ENCODE measurements at regions not wholly inside any gene's neighbourhood (a gene's known extent, or its start where the extent isn't known, plus 50 kb on each side); places are given as distances from the start of the nearest gene placed in this dataset.
"Not testable (repeated sequence)": the region's sequence is repeated elsewhere in the genome, so short reads cannot be mapped to it uniquely, and the experiment has no call there.

DNA sequence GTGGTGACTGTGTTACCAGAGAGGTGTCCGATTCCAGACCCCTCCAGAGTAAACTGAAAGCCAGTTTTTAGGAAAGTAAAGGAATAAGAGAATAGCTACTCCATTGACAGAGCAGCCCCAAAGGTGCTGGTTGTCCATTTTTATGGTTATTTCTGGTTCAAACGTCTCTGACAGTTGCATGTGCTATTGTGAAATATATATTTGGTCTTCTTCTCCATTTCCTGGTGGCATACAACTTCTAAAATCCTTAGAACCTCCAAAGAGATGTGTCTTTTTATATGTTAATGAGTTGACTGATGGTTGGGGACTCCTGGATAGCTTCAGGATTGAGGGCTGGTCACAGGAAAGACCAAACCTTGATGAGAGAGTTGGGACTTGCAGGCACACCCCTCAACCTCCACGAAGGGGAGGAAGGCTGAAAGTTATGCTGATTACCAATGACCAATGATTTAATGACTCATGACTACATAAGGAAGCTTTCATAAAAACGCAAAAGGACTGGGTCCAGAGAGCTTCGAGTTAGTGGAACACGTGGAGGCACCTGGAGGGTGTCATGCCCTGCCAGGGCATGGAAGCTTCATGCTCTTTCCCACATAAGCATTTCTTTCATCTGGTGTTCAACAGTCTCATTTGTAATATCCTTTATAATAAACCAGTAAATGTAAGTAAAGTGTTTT is 100.7 kb downstream of the SLC16A1 start:
- no peak for DNase-seq (ENCODE audit: low read depth in 2 of 2)

DNA sequence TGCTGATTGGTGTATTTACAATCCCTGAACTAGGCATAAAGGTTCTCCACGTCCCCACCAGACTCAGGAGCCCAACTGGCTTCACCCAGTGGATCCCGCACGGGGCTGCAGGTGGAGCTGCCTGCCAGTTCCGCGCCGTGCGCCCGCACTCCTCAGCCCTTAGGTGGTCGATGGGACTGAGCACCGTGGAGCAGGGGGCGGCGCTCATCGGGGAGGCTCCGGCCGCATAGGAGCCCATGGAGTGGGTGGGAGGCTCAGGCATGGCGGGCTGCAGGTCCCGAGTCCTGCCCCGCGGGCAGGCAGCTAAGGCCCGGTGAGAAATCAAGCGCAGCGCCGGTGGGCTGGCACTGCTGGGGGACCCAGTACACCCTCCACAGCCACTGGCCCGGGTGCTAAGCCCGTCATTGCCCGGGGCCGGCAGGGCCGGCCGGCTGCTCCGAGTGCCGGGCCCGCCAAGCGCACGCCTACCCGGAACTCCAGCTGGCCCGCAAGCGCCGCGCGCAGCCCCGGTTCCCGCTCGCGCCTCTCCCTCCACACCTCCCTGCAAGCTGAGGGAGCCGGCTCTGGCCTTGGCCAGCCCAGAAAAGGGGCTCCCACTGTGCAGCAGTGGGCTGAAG is 101.5 kb downstream of the SLC16A1 start:
- not testable (repeated sequence) for DNase-seq (ENCODE audit: low read depth in 2 of 2)

DNA sequence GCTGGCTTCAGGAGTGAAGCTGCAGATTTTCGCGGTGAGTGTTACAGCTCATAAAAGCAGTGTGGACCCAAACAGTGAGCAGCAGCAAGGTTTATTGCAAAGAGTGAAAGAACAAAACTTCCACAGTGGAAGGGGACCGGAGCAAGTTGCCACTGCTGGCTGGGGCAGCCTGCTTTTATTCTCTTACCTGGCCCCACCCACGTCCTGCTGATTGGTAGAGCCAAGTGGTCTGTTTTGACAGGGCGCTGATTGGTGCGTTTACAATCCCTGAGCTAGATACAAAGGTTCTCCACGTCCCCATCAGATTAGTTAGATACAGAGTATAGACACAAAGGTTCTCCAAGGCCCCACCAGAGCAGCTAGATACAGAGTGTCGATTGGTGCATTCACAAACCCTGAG is 102.1 kb downstream of the SLC16A1 start:
- not testable (repeated sequence) for DNase-seq (ENCODE audit: low read depth in 2 of 2)

DNA sequence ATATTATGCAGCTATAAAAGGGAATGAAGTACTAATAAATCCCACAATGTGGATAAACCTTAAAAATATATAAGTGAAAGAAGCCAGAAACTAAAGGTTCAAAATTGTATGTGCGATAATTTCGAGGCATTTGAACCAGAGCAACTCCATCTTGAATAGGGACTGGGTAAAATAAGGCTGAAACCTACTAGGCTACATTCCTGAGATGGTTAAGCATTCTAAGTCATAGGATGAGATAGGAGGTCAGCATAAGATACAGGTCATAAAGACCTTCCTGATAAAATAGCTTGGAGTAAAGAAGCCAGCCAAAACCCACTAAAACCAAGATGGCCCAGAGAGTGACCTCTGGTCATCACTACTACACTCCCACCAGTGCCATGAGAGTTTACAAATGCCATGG is 103.1 kb downstream of the SLC16A1 start:
- no peak for DNase-seq (ENCODE audit: low read depth in 2 of 2)

DNA sequence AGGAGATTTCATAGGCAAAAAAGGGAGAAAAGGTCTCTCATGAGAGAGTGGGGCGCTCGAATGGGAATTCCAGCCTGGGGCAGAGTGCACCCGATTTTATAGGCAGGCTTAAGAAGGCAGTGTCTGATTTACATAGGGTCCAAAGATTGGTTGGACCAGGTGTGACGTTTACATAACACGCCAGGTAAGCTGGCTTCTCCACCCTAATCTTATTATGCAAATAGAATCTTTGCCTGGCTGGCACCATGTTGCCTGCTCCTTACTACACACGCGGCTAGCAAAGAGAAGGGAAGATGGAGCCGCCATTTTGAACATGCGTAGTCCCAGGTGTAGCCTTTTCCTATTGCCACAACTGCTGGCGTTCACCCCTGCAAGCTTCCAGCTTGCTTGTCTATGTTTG is 103.7 kb downstream of the SLC16A1 start:
- no peak for DNase-seq (ENCODE audit: low read depth in 2 of 2)

DNA sequence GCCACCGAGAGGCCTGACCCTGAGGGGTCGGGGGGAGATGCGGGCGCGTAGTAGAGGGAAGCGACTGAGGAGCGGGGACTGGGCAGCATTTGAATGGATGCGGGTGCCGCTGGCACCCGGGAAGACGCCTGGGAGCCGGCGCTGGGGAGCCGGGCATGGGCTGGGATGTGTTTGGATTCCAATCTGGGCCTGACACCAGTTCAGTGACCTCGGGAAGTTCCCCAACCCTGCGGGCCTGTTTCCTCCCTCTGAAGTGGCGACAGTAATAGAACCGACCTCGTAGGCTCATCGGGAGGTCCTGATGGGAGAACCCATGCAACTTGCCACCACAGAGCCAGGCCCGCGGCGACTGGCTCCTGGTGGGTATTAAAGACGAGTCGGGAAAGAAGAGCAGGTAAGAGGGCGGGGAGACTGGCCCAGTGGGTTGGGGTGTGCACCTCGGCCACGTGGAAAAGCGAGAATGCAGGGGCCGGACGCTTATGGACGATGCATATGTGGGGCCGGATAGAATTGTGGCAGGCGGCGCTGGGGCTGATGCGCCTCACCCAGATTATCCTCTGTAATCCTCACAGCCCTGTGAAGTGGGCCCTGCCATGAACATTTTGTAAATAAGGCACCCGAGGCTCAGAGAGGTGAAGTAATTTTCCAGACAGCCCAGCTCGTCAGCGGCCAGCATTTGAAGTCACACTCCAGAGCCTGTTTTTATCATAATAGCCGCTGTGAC is 105.8 kb downstream of the SLC16A1 start:
- no peak for DNase-seq (ENCODE audit: low read depth in 2 of 2)

DNA sequence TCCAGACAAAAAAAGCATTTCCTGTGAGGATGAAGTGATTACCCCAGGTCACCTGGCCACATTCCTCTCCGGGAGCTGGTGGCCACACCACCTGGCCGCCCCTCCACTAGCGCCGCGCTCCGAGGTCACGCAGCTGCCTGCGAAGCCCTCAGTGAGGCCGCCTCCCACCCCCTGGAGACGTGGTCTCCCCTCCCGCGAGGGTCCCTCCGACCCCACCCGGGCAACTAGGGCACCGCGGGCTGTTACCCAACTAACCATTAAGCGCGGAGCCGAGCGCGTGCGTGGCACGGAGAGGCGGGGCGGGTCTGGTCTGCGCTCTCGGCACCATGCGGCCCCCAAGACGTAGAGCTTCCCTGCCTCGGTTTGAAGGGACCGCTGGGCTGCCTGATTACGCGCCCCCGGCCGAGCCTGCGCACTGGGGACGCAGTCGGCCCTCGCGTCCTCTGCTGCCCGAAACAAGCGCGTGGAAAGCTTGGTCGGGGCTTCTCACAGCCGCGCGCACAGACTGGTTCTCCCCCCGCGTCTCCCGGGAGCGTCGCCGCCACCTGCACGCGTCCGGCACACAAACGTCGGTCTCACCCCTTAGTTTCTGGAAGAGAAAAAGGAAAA is 106.5 kb downstream of the SLC16A1 start:
- no peak for DNase-seq (ENCODE audit: low read depth in 2 of 2)

DNA sequence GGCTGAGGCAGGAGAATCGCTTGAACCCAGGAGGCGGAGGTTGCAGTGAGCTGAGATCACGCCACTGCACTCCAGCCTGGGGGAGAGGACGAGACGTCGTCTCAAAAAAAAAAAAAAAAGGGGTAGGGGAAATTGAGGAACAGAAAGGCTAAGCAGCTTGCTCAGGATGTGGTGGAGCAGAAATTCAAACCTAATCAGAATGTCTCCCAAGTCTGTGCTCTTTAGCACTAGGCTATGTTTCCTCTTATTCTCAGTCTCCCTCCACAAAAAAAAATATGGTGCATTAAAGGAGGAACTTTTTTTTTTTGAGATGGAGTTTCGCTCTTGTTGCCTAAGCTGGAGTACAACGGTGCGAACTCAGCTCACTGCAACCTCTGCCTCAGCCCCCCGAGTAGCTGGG is 114.2 kb downstream of the SLC16A1 start:
- DNase-seq (ENCODE audit: low read depth in 2 of 2) = no peak

DNA sequence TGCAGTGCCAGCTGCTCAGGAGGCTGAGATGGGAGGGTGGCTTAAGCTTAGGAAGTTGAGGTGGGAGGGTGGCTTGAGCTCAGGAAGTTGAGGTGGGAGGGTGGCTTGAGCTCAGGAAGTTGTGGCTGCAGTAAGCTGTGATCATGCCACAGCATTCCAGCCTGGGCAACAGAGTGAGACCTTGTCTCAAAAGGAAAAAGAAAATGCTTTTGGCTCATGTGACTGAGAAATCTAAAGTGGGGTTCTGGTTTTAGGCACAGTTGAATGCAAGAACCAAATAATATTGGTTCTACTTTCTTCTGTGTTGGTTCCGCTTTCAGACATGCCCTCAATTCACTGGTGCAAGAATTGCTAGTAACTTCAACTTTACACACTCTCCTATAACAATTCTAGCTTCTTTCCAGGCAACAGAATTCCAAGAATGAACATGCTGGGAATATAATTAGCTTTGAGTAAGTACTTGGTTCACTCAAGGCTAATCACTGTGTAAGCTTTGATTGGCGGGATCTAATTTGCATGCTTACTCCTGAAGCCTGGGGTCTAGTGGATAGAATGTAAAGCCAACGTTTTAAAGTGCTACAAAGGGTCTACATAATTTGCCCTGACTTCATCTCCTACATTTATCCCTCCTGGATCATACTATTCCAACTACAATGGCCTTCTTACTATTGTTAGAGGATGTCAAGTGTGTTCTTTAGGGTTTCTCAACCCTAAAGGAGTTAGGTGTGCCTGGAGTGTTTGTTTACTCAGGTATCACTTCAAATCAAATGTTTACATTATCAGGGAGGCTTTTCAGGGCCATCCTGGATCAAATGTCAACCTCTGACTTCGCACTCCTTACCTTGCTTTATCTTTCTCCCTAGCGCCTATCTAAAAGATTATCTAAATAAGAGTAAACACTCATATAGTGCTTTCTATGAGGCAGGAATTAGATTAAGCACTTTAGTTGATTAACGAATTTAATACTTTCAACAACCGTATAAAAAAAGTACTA is 115.1 kb downstream of the SLC16A1 start:
- DNase-seq (ENCODE audit: low read depth in 2 of 2) = no peak

DNA sequence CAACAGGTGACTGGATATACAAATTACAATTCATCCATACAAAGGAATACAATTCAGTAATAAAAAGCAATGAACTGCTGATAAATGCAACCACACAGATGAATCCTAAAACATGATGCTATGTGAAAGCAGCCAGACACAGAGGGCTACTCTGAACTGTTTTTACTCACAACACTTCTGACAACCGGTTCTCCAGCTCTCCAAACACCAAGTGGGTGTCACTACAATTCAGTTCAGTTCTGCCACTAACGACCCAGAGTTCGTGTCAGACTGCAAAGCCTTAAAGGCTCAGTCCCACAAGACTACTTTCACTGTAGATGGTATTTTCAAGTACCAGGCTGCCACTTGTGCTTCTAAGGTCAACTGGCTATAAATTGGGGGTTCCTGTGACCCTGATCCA is 119.4 kb downstream of the SLC16A1 start:
- DNase-seq (ENCODE audit: low read depth in 2 of 2) = no peak

DNA sequence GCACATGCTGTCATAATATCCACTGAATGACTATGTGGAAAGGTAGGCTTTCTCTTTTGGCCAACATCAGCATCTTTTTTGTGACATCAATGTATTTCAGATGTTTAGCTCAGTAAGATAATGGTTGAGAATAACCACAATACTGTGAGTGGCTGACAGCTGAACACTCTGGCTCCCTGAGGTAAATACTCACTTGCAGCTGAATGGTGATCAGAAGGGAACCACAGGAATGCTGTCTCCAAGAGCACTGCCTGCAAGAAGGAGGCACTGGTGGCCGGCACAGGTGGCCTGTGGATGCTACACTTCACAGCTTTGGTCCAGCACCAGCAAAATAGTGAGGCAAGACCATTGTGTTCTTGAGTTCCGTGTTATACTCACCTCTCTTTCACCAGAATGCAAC is 118.7 kb upstream of the PPM1J start:
- no peak for DNase-seq (ENCODE audit: low read depth in 2 of 2)

DNA sequence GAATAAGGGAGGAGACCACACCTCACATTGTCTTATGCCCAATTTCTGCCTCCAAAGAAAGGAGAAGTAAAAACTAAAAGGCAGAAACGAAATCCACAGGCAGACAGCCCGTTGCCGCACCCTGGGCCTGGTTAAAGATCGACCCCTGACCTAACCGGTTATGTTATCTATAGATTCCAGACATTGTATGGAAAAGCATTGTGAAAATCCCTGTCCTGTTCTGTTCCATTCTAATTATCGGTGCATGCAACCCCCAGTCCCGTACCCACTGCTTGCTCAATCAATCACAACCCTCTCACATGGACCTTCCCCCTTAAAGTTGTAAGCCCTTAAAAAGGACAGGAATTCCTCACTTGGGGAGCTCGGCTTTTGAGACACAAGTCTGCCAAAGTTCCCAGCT is 117.1 kb upstream of the PPM1J start:
- not testable (repeated sequence) for DNase-seq (ENCODE audit: low read depth in 2 of 2)

DNA sequence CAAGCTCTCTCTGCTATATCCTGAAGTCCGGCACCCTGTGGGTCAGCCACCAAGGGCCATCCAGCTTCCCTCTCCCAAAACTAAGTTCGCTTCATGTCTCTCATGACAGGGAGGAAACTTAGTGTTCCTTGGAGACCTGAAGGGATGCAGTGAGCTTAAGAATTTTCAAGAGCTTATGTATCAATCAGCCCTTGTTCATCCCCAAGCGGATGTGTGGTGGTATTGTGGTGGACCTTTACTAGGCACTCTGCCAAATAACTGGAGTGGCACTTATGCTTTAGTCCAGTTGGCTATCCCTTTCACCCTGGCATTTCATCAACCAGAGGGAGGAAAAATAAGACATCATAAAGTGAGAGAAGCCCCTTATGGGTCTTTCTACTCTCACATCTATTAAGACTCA is 114.6 kb upstream of the PPM1J start:
- not testable (repeated sequence) for DNase-seq (ENCODE audit: low read depth in 2 of 2)

DNA sequence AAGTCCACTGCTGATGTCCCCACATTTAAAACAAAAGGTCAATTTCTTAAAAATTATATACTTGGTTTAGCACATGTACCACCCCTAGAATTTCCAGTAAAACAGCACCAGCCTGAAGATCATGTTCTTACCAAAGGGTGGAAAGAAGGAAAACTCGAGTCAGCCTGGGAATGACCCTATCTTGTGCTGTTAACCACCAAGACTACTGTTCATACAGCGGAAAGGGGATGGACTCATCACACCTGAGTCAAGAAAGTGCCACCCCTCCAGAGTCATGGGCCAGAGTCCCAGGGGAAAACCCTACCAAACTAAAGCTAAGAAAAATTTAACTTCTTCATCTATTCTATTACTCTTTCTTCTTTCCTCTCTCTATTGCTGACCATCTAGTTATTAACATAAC is 113.6 kb upstream of the PPM1J start:
- no peak for DNase-seq (ENCODE audit: low read depth in 2 of 2)

DNA sequence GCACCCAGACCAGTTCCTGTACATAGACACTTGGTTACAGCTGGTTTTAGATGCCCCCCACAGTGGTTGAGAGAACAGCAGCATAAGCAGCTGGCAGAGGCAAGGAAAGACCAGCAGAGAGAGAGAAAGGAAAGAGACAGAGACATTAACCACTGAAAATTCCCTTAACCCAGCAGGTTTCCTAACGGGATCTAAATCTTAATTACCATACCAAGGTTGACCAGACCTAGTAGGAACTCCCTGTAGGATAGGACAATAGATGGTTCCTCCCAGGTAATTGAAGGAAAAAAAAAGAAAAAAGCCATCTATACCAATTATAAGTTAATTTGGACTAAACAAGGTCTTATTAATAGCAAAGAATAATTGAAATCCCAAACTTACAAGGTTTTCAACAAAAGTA is 112.3 kb upstream of the PPM1J start:
- DNase-seq (ENCODE audit: low read depth in 2 of 2) = not testable (repeated sequence)

DNA sequence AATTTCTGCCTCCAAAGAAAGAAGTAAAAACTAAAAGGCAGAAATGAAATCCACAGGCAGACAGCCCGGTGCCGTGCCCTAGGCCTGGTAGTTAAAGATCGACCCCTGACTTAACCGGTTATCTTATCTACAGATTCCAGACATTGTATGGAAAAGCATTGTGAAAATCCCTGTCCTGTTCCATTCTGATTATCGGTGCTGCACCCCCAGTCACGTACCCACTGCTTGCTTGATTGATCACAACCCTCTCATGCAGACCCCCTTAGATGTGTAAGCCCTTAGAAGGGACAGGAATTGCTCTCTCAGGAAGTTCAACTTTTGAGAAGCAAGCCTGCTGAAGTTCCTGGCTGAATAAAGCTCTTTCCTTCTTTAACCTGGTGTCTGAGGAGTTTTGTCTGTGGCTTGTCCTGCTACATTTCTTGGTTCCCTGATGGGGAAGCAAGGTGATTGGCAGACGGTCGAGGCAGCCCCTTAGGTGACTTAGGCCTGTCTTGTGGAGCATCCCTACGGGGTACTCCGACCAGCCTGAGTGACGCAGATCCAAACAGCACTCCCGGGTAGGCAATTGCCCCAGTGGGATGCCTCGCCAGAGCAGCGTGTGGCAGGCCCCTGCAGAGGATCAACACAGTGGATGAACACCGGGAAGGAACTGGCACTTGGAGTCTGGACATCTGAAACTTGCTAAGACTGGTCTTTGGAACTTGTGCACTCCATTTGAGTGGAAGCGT is 111.2 kb upstream of the PPM1J start:
- DNase-seq (ENCODE audit: low read depth in 2 of 2) = no peak

DNA sequence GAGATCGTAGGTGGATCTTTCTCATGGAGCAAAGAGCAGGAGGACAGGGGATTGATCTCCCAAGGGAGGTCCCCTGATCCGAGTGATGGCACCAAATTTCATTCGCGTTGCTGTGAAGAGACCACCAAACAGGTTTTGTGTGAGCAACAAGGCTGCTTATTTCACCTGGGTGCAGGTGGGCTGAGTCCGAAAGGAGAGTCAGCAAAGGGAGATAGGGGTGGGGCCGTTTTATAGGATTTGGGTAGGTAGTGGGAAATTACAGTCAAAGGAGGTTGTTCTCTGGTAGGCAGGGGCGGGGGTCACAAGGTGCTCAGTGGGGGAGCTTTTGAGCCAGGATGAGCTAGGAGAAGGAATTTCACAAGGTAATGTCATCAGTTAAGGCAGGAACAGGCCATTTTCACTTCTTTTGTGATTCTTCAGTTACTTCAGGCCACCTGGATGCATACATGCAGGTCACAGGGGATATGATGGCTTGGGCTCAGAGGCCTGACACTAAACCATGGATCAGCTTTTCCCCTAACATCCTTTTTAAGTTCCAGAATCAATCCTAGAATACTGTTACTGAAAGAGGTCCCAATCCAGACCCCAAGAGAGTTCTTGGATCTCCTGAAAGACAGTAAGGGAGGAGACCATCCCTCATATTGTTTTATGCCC is 110.6 kb upstream of the PPM1J start:
- DNase-seq (ENCODE audit: low read depth in 2 of 2) = not testable (repeated sequence)

DNA sequence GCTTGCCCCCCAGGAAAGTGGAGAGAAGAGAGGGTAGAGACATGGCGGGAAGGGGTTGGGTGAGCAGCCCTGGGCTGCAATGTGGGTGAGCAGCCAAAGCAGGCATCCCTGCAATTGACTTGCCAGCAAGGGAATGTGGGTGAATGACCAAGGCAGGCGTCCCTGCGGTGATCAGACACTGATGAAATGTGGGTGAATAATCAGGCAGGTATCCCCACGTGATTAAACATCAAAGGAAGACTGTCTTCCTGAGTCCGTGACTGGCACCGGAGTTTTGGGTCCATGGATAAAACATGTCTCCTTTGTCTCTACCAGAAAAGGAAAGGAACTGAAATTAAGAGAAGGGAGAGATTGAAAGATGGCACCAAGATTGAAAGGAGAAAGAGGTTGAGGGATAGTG is 109.9 kb upstream of the PPM1J start:
- DNase-seq (ENCODE audit: low read depth in 2 of 2) = not testable (repeated sequence)

DNA sequence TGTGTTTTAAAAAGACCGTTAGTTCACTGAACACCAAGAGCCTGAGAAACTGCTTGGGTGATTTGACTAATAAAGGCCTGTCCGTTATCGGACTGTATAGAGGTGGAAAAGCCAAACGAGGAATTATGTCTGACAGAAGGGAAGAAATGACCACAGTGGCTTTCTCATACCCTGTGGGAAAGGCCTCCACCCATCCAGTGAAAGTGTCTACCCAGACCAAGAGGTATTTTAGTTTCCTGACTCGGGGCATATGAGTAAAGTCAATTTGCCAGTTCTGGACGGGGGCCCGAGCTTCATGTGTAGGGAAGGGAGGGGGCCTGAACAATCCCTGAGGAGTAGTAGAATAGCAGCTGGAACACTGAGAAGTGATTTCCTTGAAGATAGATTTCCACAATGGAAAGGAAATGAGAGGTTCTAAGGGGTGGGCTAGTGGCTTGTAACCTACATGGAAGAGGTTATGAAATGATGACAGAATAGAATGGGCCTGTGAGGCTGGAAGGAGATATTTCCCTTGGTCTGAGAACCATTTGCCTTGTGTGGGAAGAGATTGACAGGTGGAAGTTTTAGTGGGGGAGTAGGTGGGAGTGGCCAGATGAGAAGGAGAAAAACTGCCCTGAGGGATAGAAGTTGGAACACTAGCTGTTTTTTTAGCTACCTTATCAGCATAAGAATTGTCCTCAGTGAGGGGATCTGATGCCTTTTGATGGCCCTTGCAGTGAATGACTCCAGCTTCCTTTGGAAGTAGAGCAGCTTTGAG is 106.4 kb upstream of the PPM1J start:
- not testable (repeated sequence) for DNase-seq (ENCODE audit: low read depth in 2 of 2)

All from activated CD8-positive, alpha-beta memory T cell treated with anti-CD3 and anti-CD28 coated beads for 4 hours (primary cell).